Adrenal gland (tissue), 9 donors: ENCODE measurements at regions not wholly inside any gene's neighbourhood (a gene's known extent, or its start where the extent isn't known, plus 50 kb on each side); places are given as distances from the start of the nearest gene placed in this dataset.

Source experiments
- DNase-seq, 7 donors: peaks; one replicate each; pipeline ENCODE4 v3.0.0-alpha.2; 2019 to 2020
- H3K27ac ChIP-seq, 5 donors: fragments of 200-600 bp; sonication (generic) in 4 of 5; 1 replicate in 3 of 5; 2 replicates in 2 of 5; pipeline versions ENCODE4 v1.5.1 to v1.8.0; 2016 to 2020; ENCODE audit warnings: mild to moderate bottlenecking in 1 of 5
- H3K27me3 ChIP-seq: fragments of 200-600 bp; 2 replicates; pipeline ENCODE4 v1.8.0; 2021
- H3K36me3 ChIP-seq, 2 donors: fragments of 200-600 bp; replicated peaks in 1 of 2; 1 replicate in 1 of 2; 2 replicates in 1 of 2; pipeline versions ENCODE4 v1.5.1 to v1.8.0; 2018 to 2022
- H3K4me1 ChIP-seq, 2 donors: fragments of 200-600 bp; replicated peaks in 1 of 2; 1 replicate in 1 of 2; 2 replicates in 1 of 2; pipeline versions ENCODE4 v1.5.1 to v1.8.0; 2018 to 2021
- H3K4me3 ChIP-seq, 4 donors: fragments of 200-600 bp; sonication (generic) in 3 of 4; one replicate each; pipeline ENCODE4 v1.5.1; 2016 to 2018
- H3K9me3 ChIP-seq, 3 donors: fragments of 200-600 bp; sonication (generic) in 1 of 3; replicated peaks in 1 of 3; 1 replicate in 2 of 3; 2 replicates in 1 of 3; pipeline versions ENCODE4 v1.5.1 to v1.8.0; 2016 to 2021
- POLR2A ChIP-seq, 2 donors: fragments of 450-650 bp; IDR thresholded peaks; one replicate each; pipeline ENCODE4 v1.6.1; 2017; ENCODE audit warnings: antibody characterized with exemption in 2 of 2, mild to moderate bottlenecking in 2 of 2, moderate library complexity in 1 of 2
- WGBS, 4 donors: extraction: QIAGEN DNeasy Blood & Tissue Kit in 2 of 4; methylation state at CpG; one replicate each; pipeline versions ENCODE4 v1.1.5 to v1.1.7; 2013 to 2017; 5-methylcytosine and 5-hydroxymethylcytosine counted together
- intact Hi-C, 2 donors: fragments of 100-400 bp; cut with DNase I; formaldehyde crosslinking; loops; one replicate each; pipeline versions ENCODE4 v1.14.1 to v1.15.0; 2022 to 2023
- TF ChIP-seq, protein P1 (sequence below), 6 experiments: fragments of 450-650 bp in 4 of 6; fragments of 200-600 bp in 2 of 6; sonication (generic) in 1 of 6; IDR thresholded peaks; 1 replicate in 5 of 6; 2 replicates in 1 of 6; pipeline versions ENCODE4 v1.5.1 to v1.8.0; 2016 to 2021; ENCODE audit warnings: antibody characterized with exemption in 6 of 6, mild to moderate bottlenecking in 2 of 6, moderate library complexity in 1 of 6
- donor health status: healthy with polysubstance abuse.
- donor health status: Bipolar disorder and iron deficiency.
- donor health status: DM: yes; HTN: yes; CAD: no.
- donor health status: DM: no; HTN: no; CAD: no.
- donor health status: DM: no; HTN: no; CAD: no.

DNA sequence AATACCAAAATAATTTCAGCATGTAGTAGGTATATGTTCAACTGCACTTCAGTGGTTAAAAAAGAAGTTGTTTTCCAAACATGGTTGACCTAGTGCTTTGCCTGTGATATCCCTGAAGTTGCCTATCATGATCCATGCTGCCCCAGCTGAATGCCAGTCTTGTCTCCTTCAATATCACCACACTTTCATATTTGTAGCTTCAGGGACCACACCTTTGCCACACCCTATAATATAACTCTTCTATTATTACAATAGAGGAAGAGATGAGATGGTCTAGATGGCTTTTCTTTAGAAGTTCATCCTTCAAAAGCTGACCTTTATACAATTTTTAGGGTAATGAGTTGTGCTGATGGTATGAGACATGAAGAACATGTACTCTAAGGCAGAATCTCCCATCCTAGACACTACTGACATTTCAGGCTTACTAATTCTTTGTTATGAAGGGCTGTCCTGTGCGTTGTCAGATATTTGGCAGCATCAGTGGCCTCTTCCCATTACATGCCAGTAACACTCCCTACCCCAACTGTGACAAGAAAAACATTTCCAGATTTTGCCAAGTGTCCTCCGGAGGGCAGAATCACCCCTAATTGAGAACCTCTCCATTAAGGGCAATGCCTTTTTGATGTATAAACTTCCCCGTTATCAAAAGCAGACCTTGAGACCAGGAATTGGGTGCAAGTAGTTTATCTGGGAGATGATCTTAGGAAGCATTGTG lies 76.2 kb upstream of the PLCL2 start:
- Histone ChIP-seq H3K27ac (no peak overlapping the region), H3K4me1 (no peaks in the 10 kb centered on the region), H3K4me3 (no peak overlapping the region), H3K27me3 (no peaks in the 10 kb centered on the region), H3K36me3 (no peaks in the 10 kb centered on the region), H3K9me3 (no peaks in the 10 kb centered on the region)
- TF ChIP-seq, protein P1, sequence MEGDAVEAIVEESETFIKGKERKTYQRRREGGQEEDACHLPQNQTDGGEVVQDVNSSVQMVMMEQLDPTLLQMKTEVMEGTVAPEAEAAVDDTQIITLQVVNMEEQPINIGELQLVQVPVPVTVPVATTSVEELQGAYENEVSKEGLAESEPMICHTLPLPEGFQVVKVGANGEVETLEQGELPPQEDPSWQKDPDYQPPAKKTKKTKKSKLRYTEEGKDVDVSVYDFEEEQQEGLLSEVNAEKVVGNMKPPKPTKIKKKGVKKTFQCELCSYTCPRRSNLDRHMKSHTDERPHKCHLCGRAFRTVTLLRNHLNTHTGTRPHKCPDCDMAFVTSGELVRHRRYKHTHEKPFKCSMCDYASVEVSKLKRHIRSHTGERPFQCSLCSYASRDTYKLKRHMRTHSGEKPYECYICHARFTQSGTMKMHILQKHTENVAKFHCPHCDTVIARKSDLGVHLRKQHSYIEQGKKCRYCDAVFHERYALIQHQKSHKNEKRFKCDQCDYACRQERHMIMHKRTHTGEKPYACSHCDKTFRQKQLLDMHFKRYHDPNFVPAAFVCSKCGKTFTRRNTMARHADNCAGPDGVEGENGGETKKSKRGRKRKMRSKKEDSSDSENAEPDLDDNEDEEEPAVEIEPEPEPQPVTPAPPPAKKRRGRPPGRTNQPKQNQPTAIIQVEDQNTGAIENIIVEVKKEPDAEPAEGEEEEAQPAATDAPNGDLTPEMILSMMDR (IDR thresholded peaks at IDR 0.05), result no peak
- TF ChIP-seq POLR2A (IDR thresholded peaks at IDR 0.05), result no peak
- 56 to 78% (median 65%) methylated on average over 3 of the region's 3 CpGs for WGBS, 4 donors
- intact Hi-C loops, result no loop called here
- DNase-seq, result no peak

DNA sequence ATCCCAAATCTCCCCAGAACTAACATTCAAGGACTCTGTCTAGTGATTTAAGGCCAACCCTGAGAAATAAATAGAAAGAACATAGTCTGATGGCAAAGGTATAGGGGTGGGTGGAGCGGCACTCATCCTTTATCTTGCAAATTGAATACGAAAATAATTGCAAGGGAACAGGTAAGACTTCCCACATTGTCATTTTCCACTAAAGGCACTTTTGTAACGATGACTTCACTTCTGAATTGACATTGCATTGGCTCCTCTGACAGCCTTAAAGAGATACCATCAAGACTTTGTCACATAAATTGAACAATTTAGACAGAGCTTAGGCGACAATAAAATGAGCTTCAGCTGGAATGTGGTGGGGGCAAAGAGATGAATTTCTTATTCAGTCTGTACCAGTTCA lies 75.3 kb upstream of the PLCL2 start:
- no peaks in the 10 kb centered on the region for H3K27me3 ChIP-seq
- no peaks in the 10 kb centered on the region for H3K4me1 ChIP-seq
- 80 to 84% (median 82%) methylated on average over 4 of the region's 4 CpGs for WGBS, 4 donors
- TF ChIP-seq, protein P1 (IDR thresholded peaks at IDR 0.05), result no peak
- TF ChIP-seq POLR2A (IDR thresholded peaks at IDR 0.05), result no peak
- intact Hi-C loops, result no loop called here
- no peak for DNase-seq
- H3K36me3 ChIP-seq, result no peaks in the 10 kb centered on the region
- no peaks in the 10 kb centered on the region for H3K9me3 ChIP-seq
- no peak overlapping the region for H3K27ac ChIP-seq
- no peak overlapping the region for H3K4me3 ChIP-seq

DNA sequence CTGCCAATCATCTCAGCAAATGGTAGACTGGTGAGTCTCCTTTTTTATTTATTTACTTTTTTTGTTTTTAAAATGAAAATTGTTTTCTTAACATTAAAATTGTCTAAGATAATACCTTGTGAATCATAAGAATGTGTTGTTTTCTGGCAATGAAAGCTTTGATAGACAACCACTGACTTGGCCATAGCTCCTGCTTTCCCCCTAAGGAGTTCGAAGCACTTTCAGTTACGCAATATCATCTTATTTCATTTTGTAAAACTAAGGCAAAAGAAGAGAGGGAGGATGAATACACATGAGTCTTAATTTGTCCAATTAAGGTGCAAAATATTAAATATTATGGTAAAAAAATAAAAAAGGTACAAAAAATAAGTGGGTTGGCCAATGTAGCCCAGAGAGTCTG lies 74.8 kb upstream of the PLCL2 start:
- Histone ChIP-seq H3K27ac (no peak overlapping the region), H3K4me1 (no peaks in the 10 kb centered on the region), H3K9me3 (no peaks in the 10 kb centered on the region), H3K4me3 (no peak overlapping the region), H3K36me3 (no peaks in the 10 kb centered on the region), H3K27me3 (no peaks in the 10 kb centered on the region)
- 85 to 88% (median 87%) methylated on average over 2 of the region's 2 CpGs for WGBS, 4 donors
- TF ChIP-seq, protein P1 (IDR thresholded peaks at IDR 0.05), result no peak
- no peak for TF ChIP-seq POLR2A (IDR thresholded peaks at IDR 0.05)
- no peak for DNase-seq
- intact Hi-C loops, result no loop called here

DNA sequence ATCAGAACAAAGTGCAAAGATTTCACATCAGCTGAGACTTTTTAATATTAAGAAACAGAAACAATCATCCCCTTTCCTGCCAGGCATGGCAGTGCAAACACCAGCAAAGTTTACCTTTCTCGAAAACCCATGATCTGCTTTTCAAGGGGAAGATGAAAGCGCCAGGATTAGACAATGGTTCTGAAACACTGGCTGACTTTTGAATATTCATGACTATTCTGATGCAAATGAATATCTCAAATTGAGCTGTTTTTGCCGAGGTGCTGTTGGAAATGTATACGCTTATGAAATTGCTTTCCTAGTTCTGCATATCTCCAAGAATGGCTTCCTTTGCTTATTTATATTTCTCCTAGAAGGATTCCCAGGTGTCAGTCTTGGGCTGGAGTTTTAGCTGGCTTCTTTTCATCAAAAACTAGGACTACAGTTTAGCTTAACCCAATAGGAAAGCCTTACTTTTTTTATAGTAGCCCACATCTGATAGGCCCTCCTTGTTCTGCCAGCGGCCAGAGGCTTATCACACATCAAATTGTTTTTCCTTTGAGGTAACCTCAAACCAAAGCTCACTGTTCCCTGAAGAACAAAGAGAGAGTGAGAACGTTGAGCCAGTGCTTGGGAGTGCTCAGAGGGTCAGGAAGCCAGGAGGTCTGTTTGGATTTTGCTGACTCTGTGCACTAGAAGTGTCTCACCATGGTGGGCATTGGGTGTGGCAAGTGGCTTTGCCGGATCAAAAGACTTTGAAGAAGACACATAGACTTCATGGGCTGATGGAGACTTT lies 74.0 kb upstream of the PLCL2 start:
- 82 to 88% (median 84%) methylated on average over 7 of the region's 7 CpGs for WGBS, 4 donors
- Histone ChIP-seq H3K4me3 (no peak overlapping the region), H3K4me1 (no peaks in the 10 kb centered on the region), H3K27ac (no peak overlapping the region), H3K27me3 (no peaks in the 10 kb centered on the region), H3K36me3 (no peaks in the 10 kb centered on the region), H3K9me3 (no peaks in the 10 kb centered on the region)
- TF ChIP-seq, protein P1 (IDR thresholded peaks at IDR 0.05), result no peak
- TF ChIP-seq POLR2A (IDR thresholded peaks at IDR 0.05), result no peak
- no peak for DNase-seq
- intact Hi-C loops, result no loop called here
